ENCODE measurements at regions not wholly inside any gene's neighbourhood (a gene's known extent, or its start where the extent isn't known, plus 50 kb on each side); places are given as distances from the start of the nearest gene placed in this dataset.

DNA sequence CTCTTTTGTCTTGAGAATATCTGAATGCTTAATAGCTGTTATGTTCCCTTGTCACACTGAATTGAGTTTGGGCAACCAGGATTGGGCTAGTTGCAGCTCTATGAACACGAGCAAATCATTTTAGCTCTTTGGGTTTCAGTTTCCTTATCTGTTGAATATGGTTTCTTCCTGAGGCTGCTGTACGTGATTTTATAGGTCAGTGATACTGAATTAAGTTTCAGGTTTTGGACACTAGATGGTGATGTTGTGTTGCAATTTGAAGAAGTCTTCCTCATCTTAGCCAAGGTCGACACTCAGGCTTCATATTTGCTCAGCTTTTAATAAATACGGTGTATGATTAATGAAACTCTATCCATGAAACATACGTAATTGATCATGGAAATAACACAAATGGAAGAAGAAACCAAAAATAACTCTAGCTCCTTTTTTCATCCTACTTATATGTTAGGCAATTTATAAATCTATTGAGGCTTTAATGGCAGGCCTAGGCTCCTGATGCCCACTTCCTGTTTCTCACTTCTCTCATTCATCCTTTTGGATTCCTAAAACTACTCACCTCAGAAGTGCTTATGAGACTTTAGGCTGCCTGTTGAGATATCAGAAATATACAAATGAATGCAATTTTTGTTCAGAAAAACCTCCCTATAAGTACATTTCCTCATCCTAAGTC is 354.1 kb upstream of the MAP3K7 start:
- TF ChIP-seq, protein P1, sequence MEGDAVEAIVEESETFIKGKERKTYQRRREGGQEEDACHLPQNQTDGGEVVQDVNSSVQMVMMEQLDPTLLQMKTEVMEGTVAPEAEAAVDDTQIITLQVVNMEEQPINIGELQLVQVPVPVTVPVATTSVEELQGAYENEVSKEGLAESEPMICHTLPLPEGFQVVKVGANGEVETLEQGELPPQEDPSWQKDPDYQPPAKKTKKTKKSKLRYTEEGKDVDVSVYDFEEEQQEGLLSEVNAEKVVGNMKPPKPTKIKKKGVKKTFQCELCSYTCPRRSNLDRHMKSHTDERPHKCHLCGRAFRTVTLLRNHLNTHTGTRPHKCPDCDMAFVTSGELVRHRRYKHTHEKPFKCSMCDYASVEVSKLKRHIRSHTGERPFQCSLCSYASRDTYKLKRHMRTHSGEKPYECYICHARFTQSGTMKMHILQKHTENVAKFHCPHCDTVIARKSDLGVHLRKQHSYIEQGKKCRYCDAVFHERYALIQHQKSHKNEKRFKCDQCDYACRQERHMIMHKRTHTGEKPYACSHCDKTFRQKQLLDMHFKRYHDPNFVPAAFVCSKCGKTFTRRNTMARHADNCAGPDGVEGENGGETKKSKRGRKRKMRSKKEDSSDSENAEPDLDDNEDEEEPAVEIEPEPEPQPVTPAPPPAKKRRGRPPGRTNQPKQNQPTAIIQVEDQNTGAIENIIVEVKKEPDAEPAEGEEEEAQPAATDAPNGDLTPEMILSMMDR (IDR thresholded peaks at IDR 0.05; ENCODE audit: control extremely low read depth in 1 of 3, insufficient read depth in 1 of 3, low read depth in 1 of 3, low read length in 3 of 3) = peak in 2 of 3 experiments; percentile 36 to 55; a peak in 2 of 4 replicates
- TF ChIP-seq GABPA (IDR thresholded peaks at IDR 0.05; ENCODE audit: borderline replicate concordance, insufficient read depth, low read length) (no peak), TEAD4 (IDR thresholded peaks at IDR 0.05; ENCODE audit: low read depth, low read length) (no peak), RFX5 (IDR thresholded peaks at IDR 0.05; ENCODE audit: borderline replicate concordance, low read depth, low read length) (no peak), YY1 (IDR thresholded peaks at IDR 0.05; ENCODE audit: low read depth, low read length) (no peak), KDM1A (IDR thresholded peaks at IDR 0.05; ENCODE audit: borderline replicate concordance, low read length) (no peak), POLR2A (IDR thresholded peaks at IDR 0.05; ENCODE audit: control extremely low read depth in 1 of 2, low read depth in 2 of 2, low read length in 2 of 2) (no peak), TCF12 (IDR thresholded peaks at IDR 0.05; ENCODE audit: low read depth, low read length) (no peak), CHD2 (IDR thresholded peaks at IDR 0.05; ENCODE audit: low read length) (no peak)

Measured in H1 (cell line).